Fibroblast of lung (primary cell): ENCODE measurements at regions not wholly inside any gene's neighbourhood (a gene's known extent, or its start where the extent isn't known, plus 50 kb on each side); places are given as distances from the start of the nearest gene placed in this dataset.

Source experiments
- DNase-seq, 2 donors: peaks; one replicate each; pipeline versions ENCODE4 v3.0.0 to v3.0.0-alpha.2; 2010; ENCODE audit warnings: low read depth in 2 of 2
- H2AFZ ChIP-seq: 2 replicates; pipeline ENCODE4 v1.5.1; 2012; ENCODE audit warnings: low read length, control low read depth, inconsistent platforms
- H3K27ac ChIP-seq: 2 replicates; pipeline ENCODE4 v1.5.1; 2011; ENCODE audit warnings: low read length, control low read depth; ENCODE audit not compliant: insufficient read depth
- H3K27me3 ChIP-seq: 2 replicates; pipeline ENCODE4 v1.5.1; 2011; ENCODE audit warnings: mild to moderate bottlenecking, low read length; ENCODE audit not compliant: control insufficient read depth, insufficient read depth
- H3K36me3 ChIP-seq: 2 replicates; pipeline ENCODE4 v1.5.1; 2011; ENCODE audit warnings: low read length; ENCODE audit not compliant: control insufficient read depth, insufficient read depth
- H3K4me1 ChIP-seq: 2 replicates; pipeline ENCODE4 v1.5.1; 2011; ENCODE audit warnings: low read length; ENCODE audit not compliant: control insufficient read depth, insufficient read depth; ENCODE audit errors: extremely low read depth
- H3K4me2 ChIP-seq: 2 replicates; pipeline ENCODE4 v1.5.1; 2011; ENCODE audit warnings: low read length, control low read depth; ENCODE audit not compliant: insufficient read depth; ENCODE audit errors: extremely low read depth
- H3K4me3 ChIP-seq, 4 experiments: fragments of 200-600 bp in 1 of 4; sonication (generic) in 1 of 4; replicated peaks in 1 of 4; 2 replicates each; pipeline ENCODE4 v1.5.1; 2011 to 2016; ENCODE audit warnings: low read length in 4 of 4, low read depth in 3 of 4, mild to moderate bottlenecking in 3 of 4, control low read depth in 2 of 4, inconsistent platforms in 1 of 4, mixed read lengths in 1 of 4; ENCODE audit not compliant: insufficient read depth in 1 of 4; ENCODE audit errors: control extremely low read depth in 1 of 4
- H3K79me2 ChIP-seq: 2 replicates; pipeline ENCODE4 v1.5.1; 2012; ENCODE audit warnings: mild to moderate bottlenecking, low read length, inconsistent platforms; ENCODE audit not compliant: control insufficient read depth, insufficient read depth
- H3K9ac ChIP-seq: 2 replicates; pipeline ENCODE4 v1.5.1; 2011; ENCODE audit warnings: mild to moderate bottlenecking, low read length, control low read depth; ENCODE audit not compliant: insufficient read depth
- H3K9me3 ChIP-seq: 2 replicates; pipeline ENCODE4 v1.5.1; 2012; ENCODE audit warnings: low read depth, low read length; ENCODE audit not compliant: control insufficient read depth, insufficient read depth
- H4K20me1 ChIP-seq: 2 replicates; pipeline ENCODE4 v1.5.1; 2011; ENCODE audit warnings: low read length; ENCODE audit not compliant: control insufficient read depth, insufficient read depth; ENCODE audit errors: extremely low read depth
- CTCF ChIP-seq, 2 donors: IDR thresholded peaks in 1 of 2; conservative IDR thresholded peaks in 1 of 2; 1 replicate in 1 of 2; 2 replicates in 1 of 2; pipeline ENCODE4 v1.5.1; 2011 to 2012; ENCODE audit warnings: low read length in 2 of 2, control low read depth in 1 of 2, inconsistent platforms in 1 of 2, low read depth in 1 of 2, mild to moderate bottlenecking in 1 of 2
- EZH2 ChIP-seq: IDR thresholded peaks from 2 replicates; pipeline ENCODE4 v1.5.1; 2012; ENCODE audit warnings: low read length, control low read depth, mild to moderate bottlenecking; ENCODE audit errors: missing control alignments

GRCh38 chr6:6384520-6384919 lies 64.1 kb upstream of the F13A1 start:
- Histone ChIP-seq H3K27ac (no peak overlapping the region), H2AFZ (no peak overlapping the region), H3K79me2 (no peaks in the 10 kb centered on the region), H3K27me3 (no peaks in the 10 kb centered on the region), H3K9ac (no peak overlapping the region), H4K20me1 (no peaks in the 10 kb centered on the region), H3K4me3 (no peak overlapping the region), H3K9me3 (no peaks in the 10 kb centered on the region), H3K36me3 (no peaks in the 10 kb centered on the region), H3K4me1 (no peaks in the 10 kb centered on the region), H3K4me2 (no peak overlapping the region)
- no peak for DNase-seq
- no peak for TF ChIP-seq CTCF (conservative IDR thresholded peaks at IDR 0.05 in 1 of 2, IDR thresholded peaks at IDR 0.05 in 1 of 2; ENCODE audit: low read depth in 1 of 2, low read length in 2 of 2)
- no peak for TF ChIP-seq EZH2

DNA sequence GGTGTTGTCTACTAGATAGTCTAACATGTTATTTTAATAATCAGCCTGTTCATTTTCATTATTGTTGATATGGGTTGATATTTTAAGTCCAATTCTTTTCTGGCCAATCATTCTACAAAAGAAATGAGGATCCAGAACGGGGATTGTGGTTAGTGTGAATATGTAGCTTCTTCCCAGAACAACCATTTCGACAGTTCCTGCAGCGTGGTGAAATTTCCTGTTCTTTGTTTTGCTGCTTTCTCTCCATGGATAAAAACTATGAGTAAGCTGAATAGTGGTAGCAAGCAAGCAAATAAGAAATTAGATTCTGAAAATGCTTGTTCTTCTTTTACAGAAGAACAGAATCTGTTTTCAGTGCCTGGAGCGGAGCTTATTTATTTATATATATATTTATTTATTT lies 65.5 kb upstream of the F13A1 start:
- no peak overlapping the region for H3K9ac ChIP-seq
- no peak overlapping the region for H3K4me3 ChIP-seq
- no peaks in the 10 kb centered on the region for H3K4me1 ChIP-seq
- no peaks in the 10 kb centered on the region for H4K20me1 ChIP-seq
- H2AFZ ChIP-seq = no peak overlapping the region
- DNase-seq = no peak
- no peaks in the 10 kb centered on the region for H3K27me3 ChIP-seq
- no peaks in the 10 kb centered on the region for H3K79me2 ChIP-seq
- H3K27ac ChIP-seq = no peak overlapping the region
- H3K36me3 ChIP-seq = no peaks in the 10 kb centered on the region
- H3K4me2 ChIP-seq = no peak overlapping the region
- no peak for TF ChIP-seq EZH2
- TF ChIP-seq CTCF (conservative IDR thresholded peaks at IDR 0.05 in 1 of 2, IDR thresholded peaks at IDR 0.05 in 1 of 2; ENCODE audit: low read depth in 1 of 2, low read length in 2 of 2) = no peak
- H3K9me3 ChIP-seq = no peaks in the 10 kb centered on the region

GRCh38 chr6:6390849-6391602 lies 70.6 kb upstream of the F13A1 start:
- TF ChIP-seq CTCF (conservative IDR thresholded peaks at IDR 0.05 in 1 of 2, IDR thresholded peaks at IDR 0.05 in 1 of 2; ENCODE audit: low read depth in 1 of 2, low read length in 2 of 2) = no peak
- TF ChIP-seq EZH2 = no peak
- Histone ChIP-seq H3K9me3 (no peaks in the 10 kb centered on the region), H3K4me2 (no peak overlapping the region), H4K20me1 (no peaks in the 10 kb centered on the region), H3K27ac (no peak overlapping the region), H3K9ac (no peak overlapping the region), H3K4me1 (no peaks in the 10 kb centered on the region), H3K4me3 (no peak overlapping the region), H3K36me3 (no peaks in the 10 kb centered on the region), H3K27me3 (no peaks in the 10 kb centered on the region), H2AFZ (no peak overlapping the region), H3K79me2 (no peaks in the 10 kb centered on the region)
- DNase-seq = no peak
